RCC 7860 (cell line): ENCODE measurements at regions not wholly inside any gene's neighbourhood (a gene's known extent, or its start where the extent isn't known, plus 50 kb on each side); places are given as distances from the start of the nearest gene placed in this dataset.
"Not testable (repeated sequence)": the region's sequence is repeated elsewhere in the genome, so short reads cannot be mapped to it uniquely, and the experiment has no call there.

Experiments used
- DNase-seq: peaks from one replicate; pipeline ENCODE4 v3.0.0-alpha.2; 2015; ENCODE audit warnings: low spot score
- FAIRE-seq: peaks from 2 replicates; lab custom pipeline; 2012; peaks lifted over from hg19 to GRCh38; lab: Jason Lieb, UNC

- no peak for FAIRE-seq
- no peak for DNase-seq
Observed at GRCh38 chr6:3529721-3530120, 72.9 kb upstream of the SLC22A23 start.

GRCh38 chr6:3529232-3529631, 72.4 kb upstream of the SLC22A23 start:
- no peak for FAIRE-seq
- no peak for DNase-seq

DNA sequence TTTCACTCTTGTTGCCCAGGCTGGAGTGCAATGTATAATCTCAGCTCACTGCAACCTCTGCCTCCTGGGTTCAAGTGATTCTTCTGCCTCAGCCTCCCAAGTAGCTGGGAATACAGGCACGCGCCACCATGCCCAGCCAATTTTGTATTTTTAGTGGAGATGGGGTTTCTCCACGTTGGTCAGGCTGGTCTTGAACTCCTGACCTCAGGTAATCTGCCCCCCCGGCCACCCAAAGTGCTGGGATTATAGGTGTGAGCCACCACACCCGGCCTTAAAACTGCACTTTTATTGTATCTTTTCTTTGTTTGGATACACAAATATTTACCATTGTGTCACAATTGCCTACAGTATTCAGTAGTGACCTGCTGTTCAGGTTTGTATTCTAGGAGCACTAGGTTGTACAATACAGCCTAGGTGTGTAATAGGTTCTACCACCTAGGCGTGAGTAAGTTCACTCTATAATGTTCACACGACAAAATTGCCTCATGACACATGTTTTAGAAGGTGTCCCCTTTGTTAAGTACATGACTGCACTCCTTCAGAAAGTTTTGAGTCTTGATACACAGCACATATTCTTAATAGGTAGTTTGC, 71.3 kb upstream of the SLC22A23 start:
- not testable (repeated sequence) for DNase-seq, FAIRE-seq

- DNase-seq (no peak), FAIRE-seq (no peak)
Observed at GRCh38 chr6:3527651-3527977, 70.8 kb upstream of the SLC22A23 start.

- DNase-seq (no peak), FAIRE-seq (no peak)
Observed at GRCh38 chr6:3526962-3527650, 70.3 kb upstream of the SLC22A23 start.

DNA sequence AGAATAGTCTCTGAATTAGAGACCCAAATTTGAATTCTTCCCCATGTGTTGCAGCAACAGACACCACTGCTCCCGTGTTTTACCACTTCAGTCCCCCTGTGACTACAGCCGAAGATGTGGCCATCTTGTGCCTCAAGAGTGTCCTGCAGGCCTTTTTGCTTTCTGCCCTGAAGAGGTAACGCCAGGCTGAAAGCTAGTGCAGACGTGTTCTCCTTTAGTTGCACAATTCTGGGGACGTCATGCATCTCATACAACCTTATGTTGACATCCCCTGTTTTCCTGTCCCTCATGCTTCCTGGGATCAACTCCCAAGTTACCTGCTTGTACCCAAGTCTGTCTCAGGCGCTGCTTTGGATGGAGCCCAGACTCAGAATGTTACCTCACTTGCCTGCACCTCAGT, 69.1 kb upstream of the SLC22A23 start:
- no peak for DNase-seq
- FAIRE-seq, result no peak

- FAIRE-seq (no peak), DNase-seq (no peak)
Observed at GRCh38 chr6:3524456-3524855, 67.6 kb upstream of the SLC22A23 start.

DNA sequence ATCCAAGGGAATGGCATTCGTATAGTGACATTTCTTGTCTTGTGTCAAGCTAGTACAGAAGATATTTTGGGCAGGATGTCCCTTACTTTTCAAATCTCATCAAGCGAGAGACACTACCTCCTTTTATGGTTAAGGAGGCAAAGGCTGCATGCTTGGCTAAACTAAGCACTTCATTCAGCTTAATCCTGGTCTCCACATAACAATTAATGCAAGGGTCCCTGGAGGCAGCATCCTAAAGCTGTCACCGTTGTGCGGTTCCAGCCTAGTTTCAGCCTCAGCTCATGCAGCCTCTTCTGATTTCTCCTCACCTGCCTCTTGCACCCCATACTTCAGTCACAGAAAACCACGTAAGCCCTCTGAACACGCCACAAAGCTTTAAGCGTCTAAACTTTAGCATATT, 67.1 kb upstream of the SLC22A23 start:
- DNase-seq, result no peak
- no peak for FAIRE-seq

DNA sequence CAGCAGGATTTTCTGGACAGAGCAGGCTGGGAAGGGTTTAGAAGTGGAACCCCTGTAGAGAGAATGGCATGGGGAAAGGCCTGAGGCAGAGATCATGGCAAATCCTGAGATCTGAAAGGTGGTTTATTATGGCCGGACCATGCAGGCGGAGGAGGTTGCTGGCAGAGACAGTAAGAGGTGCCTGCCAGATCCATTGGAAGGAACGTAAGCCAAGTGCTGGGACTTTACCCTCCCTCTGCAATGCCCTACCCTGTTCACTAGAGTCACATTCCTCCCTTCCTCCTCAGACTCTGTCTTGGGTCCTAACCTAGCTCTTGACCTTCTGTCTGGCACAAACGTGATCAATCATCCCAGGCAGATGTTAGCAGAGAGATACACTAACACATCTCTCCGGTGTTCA, 66.4 kb upstream of the SLC22A23 start:
- FAIRE-seq (no peak), DNase-seq (no peak)

GRCh38 chr6:3522561-3523260, 65.9 kb upstream of the SLC22A23 start:
- DNase-seq (peak; percentile 70), FAIRE-seq (peak; percentile 42)

GRCh38 chr6:3520281-3521230, 63.7 kb upstream of the SLC22A23 start:
- DNase-seq, result no peak
- no peak for FAIRE-seq

DNA sequence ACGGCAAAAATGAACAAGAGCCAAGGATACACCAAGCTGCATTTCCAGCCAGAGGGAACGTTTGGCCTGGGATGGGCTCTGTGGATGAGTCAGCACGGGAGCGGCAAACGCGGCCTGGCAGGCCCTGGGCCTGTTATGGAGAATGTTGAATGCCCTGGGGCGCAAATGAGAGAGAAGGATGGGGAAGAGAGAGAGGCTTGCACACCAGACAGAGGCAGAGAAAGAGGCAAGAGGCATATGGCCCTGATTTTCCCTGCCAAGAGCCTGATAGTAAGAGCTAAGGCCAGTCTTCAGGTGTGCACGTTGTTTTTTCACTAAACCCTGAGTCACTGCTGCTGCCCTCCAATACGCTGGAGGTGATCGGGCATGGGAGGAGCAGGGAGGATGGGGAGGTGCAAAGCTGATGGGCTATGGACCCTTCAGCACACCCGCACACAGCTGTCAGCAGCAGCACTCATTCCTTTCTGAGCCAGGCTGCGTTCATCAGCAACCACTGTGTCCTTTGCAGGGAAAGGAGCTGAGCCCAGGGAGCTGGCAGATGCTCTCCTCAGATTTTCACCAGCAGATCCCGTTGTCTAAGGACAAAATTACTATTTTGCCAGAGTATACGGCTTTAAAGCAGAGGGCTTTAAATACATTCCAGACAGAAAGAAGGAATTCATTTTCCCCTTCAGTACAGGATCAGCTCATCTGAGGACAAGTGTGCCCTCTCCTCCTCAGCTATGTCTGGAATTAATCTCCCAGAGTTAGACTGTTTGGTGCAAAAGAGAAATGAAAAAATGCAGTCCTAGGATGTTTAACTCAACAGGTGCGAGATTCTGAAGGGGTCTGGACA, 61.7 kb upstream of the SLC22A23 start:
- DNase-seq, result peak; percentile 14
- no peak for FAIRE-seq

GRCh38 chr6:3517350-3517749, 60.5 kb upstream of the SLC22A23 start:
- DNase-seq (peak; percentile 23), FAIRE-seq (no peak)

DNA sequence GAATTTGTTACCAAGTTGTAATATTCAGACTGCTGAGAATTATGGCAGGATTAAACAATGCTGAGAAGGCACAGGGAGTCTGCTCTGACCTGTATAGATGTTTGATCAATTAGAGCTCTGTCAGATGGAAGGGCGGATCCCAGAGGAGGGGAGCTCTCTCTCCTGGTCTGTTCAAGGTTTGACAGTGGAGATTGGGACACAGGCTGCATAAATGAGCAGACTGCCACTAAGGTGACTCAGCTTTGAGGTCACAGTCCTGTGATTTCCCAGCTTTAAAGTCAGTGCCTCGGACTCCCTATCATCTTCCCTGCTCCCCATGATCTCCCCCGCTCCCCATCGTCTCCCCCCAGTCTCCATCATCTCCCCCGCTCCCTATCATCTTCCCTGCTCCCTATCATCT, 59.2 kb upstream of the SLC22A23 start:
- FAIRE-seq (no peak), DNase-seq (no peak)

DNA sequence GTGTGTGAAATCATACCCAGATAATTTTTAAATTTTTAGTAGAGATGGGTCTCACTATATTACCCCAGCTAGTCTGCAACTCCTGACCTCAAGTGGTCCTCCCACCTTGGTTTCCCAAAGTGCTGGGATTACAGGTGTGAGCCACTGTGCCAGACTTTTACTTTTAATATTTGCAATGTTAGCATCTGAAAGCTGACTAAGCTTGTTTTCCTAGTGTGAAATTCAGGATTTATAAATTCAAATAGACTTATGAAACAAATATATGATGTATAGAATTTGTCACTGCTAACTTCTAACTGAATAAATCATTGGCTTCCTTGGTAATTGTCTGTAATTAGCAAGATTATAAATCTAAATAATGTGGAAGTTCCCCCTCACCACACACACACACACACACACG, 58.8 kb upstream of the SLC22A23 start:
- no peak for FAIRE-seq
- DNase-seq, result no peak

GRCh38 chr6:3513416-3513815, 56.6 kb upstream of the SLC22A23 start:
- FAIRE-seq (no peak), DNase-seq (no peak)

GRCh38 chr6:3512832-3513231, 56.0 kb upstream of the SLC22A23 start:
- FAIRE-seq (no peak), DNase-seq (no peak)

DNA sequence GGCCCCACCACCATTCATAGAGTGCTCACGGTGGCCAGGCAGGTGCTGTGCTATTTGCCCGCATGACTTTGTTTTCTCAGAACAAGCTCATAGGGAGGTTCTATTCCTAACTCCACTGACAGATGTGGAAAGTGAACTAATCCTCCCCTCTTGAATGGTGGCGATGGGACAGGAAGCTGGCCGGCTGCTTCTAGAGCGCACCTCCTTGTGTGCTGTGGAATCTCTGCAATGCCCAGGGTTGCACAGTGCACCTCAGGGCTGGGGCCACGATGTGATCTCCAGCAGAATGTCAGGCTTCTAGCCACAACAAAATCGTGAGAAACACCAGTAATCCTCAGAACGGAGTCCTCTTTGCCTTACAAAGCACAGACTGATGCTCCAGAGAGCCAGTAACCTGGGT, 53.8 kb upstream of the SLC22A23 start:
- FAIRE-seq (no peak), DNase-seq (no peak)

DNA sequence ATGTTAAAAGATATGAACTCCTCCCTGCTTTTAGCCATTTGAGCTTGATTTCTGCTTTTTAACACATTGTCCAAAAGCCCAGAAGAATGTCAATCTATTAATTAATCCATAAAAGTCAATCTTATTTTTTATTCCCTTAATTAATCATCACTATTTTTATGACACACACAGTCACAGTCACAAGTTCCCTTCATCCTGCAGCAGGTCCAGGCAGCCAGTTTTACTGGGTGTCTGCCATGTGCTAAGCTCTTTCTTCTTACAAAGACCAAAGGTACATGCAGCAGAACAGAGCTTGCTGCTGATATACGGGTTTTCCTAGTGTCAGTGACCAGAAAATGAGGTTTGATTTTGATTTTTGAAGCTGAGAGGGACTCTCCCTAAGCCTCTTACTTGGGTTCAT, 53.3 kb upstream of the SLC22A23 start:
- FAIRE-seq, result no peak
- DNase-seq, result no peak

- DNase-seq, result no peak
- FAIRE-seq, result no peak
Observed at GRCh38 chr6:3509336-3509735, 52.5 kb upstream of the SLC22A23 start.
